A549 (cell line): ENCODE measurements at regions not wholly inside any gene's neighbourhood (a gene's known extent, or its start where the extent isn't known, plus 50 kb on each side); places are given as distances from the start of the nearest gene placed in this dataset.

ENCODE experiments used
- BCL3 ChIP-seq: fragments of >200 bp; sonication (Bioruptor Twin); formaldehyde crosslinking; IDR thresholded peaks from 3 replicates; pipeline ENCODE4 v1.6.1; 2016
- CEBPB ChIP-seq, 2 experiments: fragments of >200 bp in 1 of 2; sonication (Bioruptor Twin) in 1 of 2; formaldehyde crosslinking in 1 of 2; IDR thresholded peaks; 2 replicates each; pipeline ENCODE4 v1.6.1; 2012 to 2016
- EP300 ChIP-seq, 2 experiments: fragments of >200 bp; sonication (Bioruptor Twin); formaldehyde crosslinking; IDR thresholded peaks; 2 replicates in 1 of 2; 3 replicates in 1 of 2; pipeline ENCODE4 v1.6.1; 2016 to 2017
- GATA3 ChIP-seq: IDR thresholded peaks from 2 replicates; pipeline ENCODE4 v1.6.1; 2012; ENCODE audit warnings: borderline replicate concordance
- JUN ChIP-seq, 2 experiments: fragments of >200 bp; sonication (Bioruptor Twin); formaldehyde crosslinking; IDR thresholded peaks; 2 replicates in 1 of 2; 3 replicates in 1 of 2; pipeline ENCODE4 v1.6.1; 2016 to 2017
- NFE2L2 ChIP-seq: fragments of 150-350 bp; conservative IDR thresholded peaks from 2 replicates; pipeline ENCODE4 v1.6.1; 2014; ENCODE audit warnings: low read length
- POLR2A ChIP-seq: IDR thresholded peaks from 2 replicates; pipeline ENCODE4 v1.6.1; 2012; ENCODE audit warnings: mild to moderate bottlenecking, low read length
- RAD21 ChIP-seq, 2 experiments: fragments of >200 bp in 1 of 2; sonication (Bioruptor Twin) in 1 of 2; formaldehyde crosslinking in 1 of 2; IDR thresholded peaks in 1 of 2; conservative IDR thresholded peaks in 1 of 2; 2 replicates in 1 of 2; 3 replicates in 1 of 2; pipeline ENCODE4 v1.6.1; 2012 to 2018; ENCODE audit warnings: inconsistent platforms in 1 of 2
- TF ChIP-seq, protein P1 (sequence below): fragments of >200 bp; sonication (Bioruptor Twin); formaldehyde crosslinking; IDR thresholded peaks from 3 replicates; pipeline ENCODE4 v1.5.1; 2016
- TF ChIP-seq, protein P2 (sequence below): IDR thresholded peaks from 2 replicates; pipeline ENCODE4 v1.6.1; 2012; ENCODE audit warnings: low read depth, borderline replicate concordance

DNA sequence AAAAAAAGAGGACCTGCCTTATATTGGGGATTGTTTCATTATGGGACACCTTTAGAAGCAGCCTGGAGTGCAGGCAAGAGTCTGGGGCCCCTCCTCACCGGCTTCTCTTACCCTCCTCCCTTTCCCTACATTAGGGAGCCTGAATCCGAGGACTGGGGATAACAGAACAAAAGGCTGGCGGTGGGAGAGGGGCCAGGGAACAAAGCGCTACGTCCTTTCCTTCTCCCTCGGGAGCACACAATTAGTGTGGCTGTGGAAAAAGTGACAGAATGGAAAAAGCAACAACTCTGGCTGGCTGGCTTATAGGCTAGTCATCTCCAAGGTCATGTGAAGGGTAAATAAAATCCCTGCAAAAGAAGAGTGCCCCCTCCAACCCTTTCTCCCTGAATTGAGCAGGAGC is 74.7 kb downstream of the LSM5 start:
- no peak for TF ChIP-seq EP300 (IDR thresholded peaks at IDR 0.05)
- TF ChIP-seq, protein P1, sequence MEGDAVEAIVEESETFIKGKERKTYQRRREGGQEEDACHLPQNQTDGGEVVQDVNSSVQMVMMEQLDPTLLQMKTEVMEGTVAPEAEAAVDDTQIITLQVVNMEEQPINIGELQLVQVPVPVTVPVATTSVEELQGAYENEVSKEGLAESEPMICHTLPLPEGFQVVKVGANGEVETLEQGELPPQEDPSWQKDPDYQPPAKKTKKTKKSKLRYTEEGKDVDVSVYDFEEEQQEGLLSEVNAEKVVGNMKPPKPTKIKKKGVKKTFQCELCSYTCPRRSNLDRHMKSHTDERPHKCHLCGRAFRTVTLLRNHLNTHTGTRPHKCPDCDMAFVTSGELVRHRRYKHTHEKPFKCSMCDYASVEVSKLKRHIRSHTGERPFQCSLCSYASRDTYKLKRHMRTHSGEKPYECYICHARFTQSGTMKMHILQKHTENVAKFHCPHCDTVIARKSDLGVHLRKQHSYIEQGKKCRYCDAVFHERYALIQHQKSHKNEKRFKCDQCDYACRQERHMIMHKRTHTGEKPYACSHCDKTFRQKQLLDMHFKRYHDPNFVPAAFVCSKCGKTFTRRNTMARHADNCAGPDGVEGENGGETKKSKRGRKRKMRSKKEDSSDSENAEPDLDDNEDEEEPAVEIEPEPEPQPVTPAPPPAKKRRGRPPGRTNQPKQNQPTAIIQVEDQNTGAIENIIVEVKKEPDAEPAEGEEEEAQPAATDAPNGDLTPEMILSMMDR = no peak
- TF ChIP-seq POLR2A = no peak
- no peak for TF ChIP-seq NFE2L2
- TF ChIP-seq, protein P2, sequence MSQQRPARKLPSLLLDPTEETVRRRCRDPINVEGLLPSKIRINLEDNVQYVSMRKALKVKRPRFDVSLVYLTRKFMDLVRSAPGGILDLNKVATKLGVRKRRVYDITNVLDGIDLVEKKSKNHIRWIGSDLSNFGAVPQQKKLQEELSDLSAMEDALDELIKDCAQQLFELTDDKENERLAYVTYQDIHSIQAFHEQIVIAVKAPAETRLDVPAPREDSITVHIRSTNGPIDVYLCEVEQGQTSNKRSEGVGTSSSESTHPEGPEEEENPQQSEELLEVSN = no peak
- no peak for TF ChIP-seq RAD21 (conservative IDR thresholded peaks at IDR 0.05 in 1 of 2, IDR thresholded peaks at IDR 0.05 in 1 of 2)
- TF ChIP-seq BCL3 = no peak
- TF ChIP-seq JUN (IDR thresholded peaks at IDR 0.05) = no peak
- TF ChIP-seq GATA3 = no peak
- TF ChIP-seq CEBPB (IDR thresholded peaks at IDR 0.05) = no peak
